ENCODE measurements at regions not wholly inside any gene's neighbourhood (a gene's known extent, or its start where the extent isn't known, plus 50 kb on each side); places are given as distances from the start of the nearest gene placed in this dataset.

DNA sequence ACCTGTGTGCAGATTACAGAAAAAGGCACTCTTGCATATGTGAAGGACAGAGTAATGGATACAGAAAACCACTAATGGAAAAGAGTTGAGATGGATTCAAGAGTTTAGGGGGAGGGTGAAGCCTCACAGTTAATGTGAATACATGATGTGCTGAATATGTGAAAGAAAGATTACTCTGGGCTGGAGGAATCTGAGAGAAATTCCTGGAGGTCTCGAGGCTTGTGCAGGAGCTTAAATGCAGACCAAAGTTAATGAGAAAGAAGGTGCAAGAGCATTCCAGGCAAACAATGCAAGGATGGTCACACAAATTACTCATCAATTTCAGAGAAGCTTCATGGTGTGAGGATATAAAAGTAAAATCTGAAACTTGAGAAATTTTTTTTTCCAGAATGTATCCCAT lies 768.8 kb downstream of the STPG2 start:
- H3K27ac ChIP-seq: no peak overlapping the region
- H3K27me3 ChIP-seq: no peaks in the 10 kb centered on the region
- H3K36me3 ChIP-seq: no peaks in the 10 kb centered on the region
- TF ChIP-seq POLR2A (IDR thresholded peaks at IDR 0.05): no peak
- TF ChIP-seq, protein P1, sequence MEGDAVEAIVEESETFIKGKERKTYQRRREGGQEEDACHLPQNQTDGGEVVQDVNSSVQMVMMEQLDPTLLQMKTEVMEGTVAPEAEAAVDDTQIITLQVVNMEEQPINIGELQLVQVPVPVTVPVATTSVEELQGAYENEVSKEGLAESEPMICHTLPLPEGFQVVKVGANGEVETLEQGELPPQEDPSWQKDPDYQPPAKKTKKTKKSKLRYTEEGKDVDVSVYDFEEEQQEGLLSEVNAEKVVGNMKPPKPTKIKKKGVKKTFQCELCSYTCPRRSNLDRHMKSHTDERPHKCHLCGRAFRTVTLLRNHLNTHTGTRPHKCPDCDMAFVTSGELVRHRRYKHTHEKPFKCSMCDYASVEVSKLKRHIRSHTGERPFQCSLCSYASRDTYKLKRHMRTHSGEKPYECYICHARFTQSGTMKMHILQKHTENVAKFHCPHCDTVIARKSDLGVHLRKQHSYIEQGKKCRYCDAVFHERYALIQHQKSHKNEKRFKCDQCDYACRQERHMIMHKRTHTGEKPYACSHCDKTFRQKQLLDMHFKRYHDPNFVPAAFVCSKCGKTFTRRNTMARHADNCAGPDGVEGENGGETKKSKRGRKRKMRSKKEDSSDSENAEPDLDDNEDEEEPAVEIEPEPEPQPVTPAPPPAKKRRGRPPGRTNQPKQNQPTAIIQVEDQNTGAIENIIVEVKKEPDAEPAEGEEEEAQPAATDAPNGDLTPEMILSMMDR (IDR thresholded peaks at IDR 0.05): no peak
- no peaks in the 10 kb centered on the region for H3K4me1 ChIP-seq
- no peaks in the 10 kb centered on the region for H3K9me3 ChIP-seq
- 74 to 79% methylated on average over 1 of the region's 1 CpG for WGBS, 2 donors
- no peak for DNase-seq
- H3K4me3 ChIP-seq (replicated peaks in 1 of 3): no peak overlapping the region
- intact Hi-C loops (cut with DNase I): no loop called here

DNA sequence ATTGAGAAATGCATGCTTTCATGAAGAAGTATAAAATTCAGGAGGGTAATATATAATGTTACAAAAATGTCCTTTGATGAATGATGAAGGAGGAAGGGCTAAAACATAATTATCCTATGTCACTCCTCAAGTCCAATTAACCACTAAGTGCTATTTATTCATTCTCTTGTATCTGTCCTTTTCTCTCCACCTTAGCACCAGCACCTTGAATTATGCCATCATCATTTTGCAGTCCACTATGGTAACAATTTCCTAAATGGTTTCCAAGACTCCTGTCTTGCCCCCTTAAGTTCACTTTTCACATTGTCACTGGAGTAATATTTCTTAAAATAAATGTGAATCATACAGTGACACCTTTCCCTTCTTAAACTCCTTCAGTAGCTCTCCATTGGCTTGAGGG lies 756.3 kb downstream of the STPG2 start:
- intact Hi-C loops (cut with DNase I): no loop called here
- TF ChIP-seq POLR2A (IDR thresholded peaks at IDR 0.05): no peak
- TF ChIP-seq, protein P1 (IDR thresholded peaks at IDR 0.05): no peak
- no peak overlapping the region for H3K27ac ChIP-seq
- no peaks in the 10 kb centered on the region for H3K27me3 ChIP-seq
- H3K4me1 ChIP-seq: no peaks in the 10 kb centered on the region
- no peak for DNase-seq
- no peaks in the 10 kb centered on the region for H3K36me3 ChIP-seq
- H3K4me3 ChIP-seq (replicated peaks in 1 of 3): no peak overlapping the region
- no peaks in the 10 kb centered on the region for H3K9me3 ChIP-seq

DNA sequence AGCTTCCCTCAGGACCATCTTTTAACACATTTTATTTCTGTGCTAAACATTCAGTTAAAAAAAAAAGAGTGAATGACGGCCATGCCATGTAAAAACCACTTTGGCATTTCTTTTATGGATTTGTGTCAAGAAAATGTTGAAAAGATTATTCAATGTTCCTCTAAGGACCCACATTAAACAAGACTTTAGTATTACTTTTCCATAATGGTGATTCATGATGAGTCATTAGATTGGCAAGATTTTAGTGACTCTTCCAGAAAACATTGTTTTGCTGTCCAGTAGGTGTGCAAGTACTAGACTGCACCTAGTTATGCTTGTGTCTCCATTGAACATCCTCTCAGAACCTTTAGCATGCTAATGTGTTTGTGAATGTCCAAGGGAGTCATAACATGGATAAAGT lies 748.6 kb downstream of the STPG2 start:
- WGBS, 2 donors: 78 to 87% methylated on average over 1 of the region's 1 CpG
- Histone ChIP-seq H3K4me1 (no peaks in the 10 kb centered on the region), H3K27me3 (no peaks in the 10 kb centered on the region), H3K27ac (no peak overlapping the region), H3K4me3 (replicated peaks in 1 of 3) (no peak overlapping the region), H3K9me3 (no peaks in the 10 kb centered on the region), H3K36me3 (no peaks in the 10 kb centered on the region)
- intact Hi-C loops (cut with DNase I): no loop called here
- no peak for DNase-seq
- TF ChIP-seq, protein P1 (IDR thresholded peaks at IDR 0.05): no peak
- TF ChIP-seq POLR2A (IDR thresholded peaks at IDR 0.05): no peak

DNA sequence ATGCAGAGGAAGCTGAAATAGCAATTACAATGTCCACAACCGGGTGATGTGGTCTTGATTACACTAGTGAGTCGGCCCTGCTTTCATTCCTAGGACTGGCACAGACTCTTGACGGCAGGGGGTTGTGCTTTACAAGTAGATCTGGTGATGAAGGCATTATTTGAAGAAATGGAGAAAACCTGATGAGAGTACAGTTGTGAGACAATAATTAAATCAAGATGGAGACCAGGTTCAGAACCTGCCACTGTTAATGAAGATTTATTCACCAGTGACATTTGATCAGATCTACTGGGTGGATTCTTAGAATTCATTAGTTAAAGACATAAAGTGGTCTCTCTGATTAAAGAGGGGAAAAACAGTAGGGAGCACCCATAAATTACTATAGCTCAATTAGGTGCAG lies 747.2 kb downstream of the STPG2 start:
- no peak overlapping the region for H3K27ac ChIP-seq
- intact Hi-C loops (cut with DNase I): no loop called here
- H3K9me3 ChIP-seq: no peaks in the 10 kb centered on the region
- TF ChIP-seq, protein P1 (IDR thresholded peaks at IDR 0.05): no peak
- no peak for TF ChIP-seq POLR2A (IDR thresholded peaks at IDR 0.05)
- H3K4me3 ChIP-seq (replicated peaks in 1 of 3): no peak overlapping the region
- WGBS, 2 donors: 69 to 81% methylated on average over 3 of the region's 3 CpGs
- DNase-seq: no peak
- no peaks in the 10 kb centered on the region for H3K36me3 ChIP-seq
- H3K4me1 ChIP-seq: no peaks in the 10 kb centered on the region
- no peaks in the 10 kb centered on the region for H3K27me3 ChIP-seq

DNA sequence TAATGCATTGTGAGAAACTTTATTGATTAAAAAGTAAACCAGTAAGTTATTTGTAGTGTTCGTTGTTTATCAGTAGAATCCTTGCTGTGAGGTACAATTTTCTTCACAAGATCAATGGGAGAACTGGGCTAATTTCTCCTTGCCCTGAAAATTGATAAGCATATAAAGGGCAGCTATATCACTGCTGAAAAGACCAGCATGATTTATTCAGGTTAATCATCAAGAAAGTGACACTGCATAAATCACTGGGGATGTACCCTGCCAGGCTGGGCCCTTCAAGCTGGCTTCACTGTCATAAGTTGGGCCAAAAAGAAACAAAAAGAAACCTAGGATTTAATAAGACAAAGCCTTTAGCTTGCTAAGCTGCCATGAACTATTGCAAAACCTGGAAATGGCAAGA lies 746.7 kb downstream of the STPG2 start:
- Histone ChIP-seq H3K4me3 (replicated peaks in 1 of 3) (no peak overlapping the region), H3K4me1 (no peaks in the 10 kb centered on the region), H3K27ac (no peak overlapping the region), H3K36me3 (no peaks in the 10 kb centered on the region), H3K27me3 (no peaks in the 10 kb centered on the region), H3K9me3 (no peaks in the 10 kb centered on the region)
- intact Hi-C loops (cut with DNase I): no loop called here
- 86 to 88% methylated on average over 1 of the region's 1 CpG for WGBS, 2 donors
- DNase-seq: no peak
- TF ChIP-seq POLR2A (IDR thresholded peaks at IDR 0.05): no peak
- TF ChIP-seq, protein P1 (IDR thresholded peaks at IDR 0.05): no peak
